Endothelial cell (in vitro differentiated cells): ENCODE measurements at regions not wholly inside any gene's neighbourhood (a gene's known extent, or its start where the extent isn't known, plus 50 kb on each side); places are given as distances from the start of the nearest gene placed in this dataset.

Source experiments
- DNase-seq: peaks from one replicate; pipeline ENCODE4 v3.0.0; 2021; ENCODE audit warnings: low spot score
- H3K27ac Mint-ChIP-seq: one replicate; pipeline ENCODE4 v1.8.0; 2021; ENCODE audit warnings: mixed read lengths, inconsistent platforms; ENCODE audit not compliant: unreplicated experiment
- H3K27me3 Mint-ChIP-seq: one replicate; pipeline ENCODE4 v1.8.0; 2021; ENCODE audit warnings: mild to moderate bottlenecking, moderate library complexity, mixed read lengths, inconsistent platforms; ENCODE audit not compliant: unreplicated experiment
- H3K36me3 Mint-ChIP-seq: one replicate; pipeline ENCODE4 v1.8.0; 2021; ENCODE audit warnings: mild to moderate bottlenecking, low read depth, mixed read lengths, inconsistent platforms; ENCODE audit not compliant: unreplicated experiment
- H3K4me1 Mint-ChIP-seq: one replicate; pipeline ENCODE4 v1.8.0; 2021; ENCODE audit warnings: mild to moderate bottlenecking, mixed read lengths, inconsistent platforms; ENCODE audit not compliant: unreplicated experiment
- H3K4me3 Mint-ChIP-seq: one replicate; pipeline ENCODE4 v1.8.0; 2021; ENCODE audit warnings: mild to moderate bottlenecking, mixed read lengths, inconsistent platforms; ENCODE audit not compliant: unreplicated experiment
- H3K9me3 Mint-ChIP-seq: one replicate; pipeline ENCODE4 v1.8.0; 2021; ENCODE audit warnings: mixed read lengths, inconsistent platforms; ENCODE audit not compliant: unreplicated experiment
- TF ChIP-seq, protein P1 (sequence below): fragments of 200-600 bp; sonication (generic); IDR thresholded peaks from one replicate; pipeline ENCODE4 v1.5.0; 2021; ENCODE audit warnings: antibody characterized with exemption; ENCODE audit not compliant: unreplicated experiment

DNA sequence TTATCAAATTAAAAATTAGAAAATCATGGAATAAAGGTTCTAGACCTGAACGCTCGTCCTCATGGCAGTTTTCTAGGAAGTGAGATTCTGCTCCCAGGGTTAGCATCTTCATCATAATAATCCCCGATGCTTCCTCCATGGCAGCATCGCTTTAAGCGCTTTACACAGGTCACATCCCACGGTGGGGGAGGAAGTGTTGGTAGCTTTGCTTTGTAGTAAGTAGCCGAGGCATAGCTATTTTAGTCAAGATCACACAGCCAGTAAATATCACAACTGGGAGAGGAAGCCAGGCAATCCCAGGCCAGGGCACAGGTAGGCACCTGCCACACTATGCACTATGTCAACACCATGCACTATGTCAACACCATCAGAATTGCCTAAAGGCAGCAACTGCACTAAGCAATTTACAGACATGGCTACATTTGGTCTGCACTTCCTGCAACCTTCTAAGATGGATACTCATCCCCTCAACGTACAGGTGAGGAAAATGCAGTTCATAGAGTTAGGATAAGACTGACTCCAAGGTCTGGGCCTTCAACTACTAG lies 205.5 kb downstream of the FBXO15 start:
- no peaks in the 10 kb centered on the region for H3K36me3 Mint-ChIP-seq
- peaks cover 15% of the 10 kb centered on the region for H3K4me1 Mint-ChIP-seq
- no peak overlapping the region for H3K27ac Mint-ChIP-seq
- no peak overlapping the region for H3K4me3 Mint-ChIP-seq
- H3K27me3 Mint-ChIP-seq, result peaks cover 5% of the 10 kb centered on the region
- DNase-seq, result no peak
- no peaks in the 10 kb centered on the region for H3K9me3 Mint-ChIP-seq
- TF ChIP-seq, protein P1, sequence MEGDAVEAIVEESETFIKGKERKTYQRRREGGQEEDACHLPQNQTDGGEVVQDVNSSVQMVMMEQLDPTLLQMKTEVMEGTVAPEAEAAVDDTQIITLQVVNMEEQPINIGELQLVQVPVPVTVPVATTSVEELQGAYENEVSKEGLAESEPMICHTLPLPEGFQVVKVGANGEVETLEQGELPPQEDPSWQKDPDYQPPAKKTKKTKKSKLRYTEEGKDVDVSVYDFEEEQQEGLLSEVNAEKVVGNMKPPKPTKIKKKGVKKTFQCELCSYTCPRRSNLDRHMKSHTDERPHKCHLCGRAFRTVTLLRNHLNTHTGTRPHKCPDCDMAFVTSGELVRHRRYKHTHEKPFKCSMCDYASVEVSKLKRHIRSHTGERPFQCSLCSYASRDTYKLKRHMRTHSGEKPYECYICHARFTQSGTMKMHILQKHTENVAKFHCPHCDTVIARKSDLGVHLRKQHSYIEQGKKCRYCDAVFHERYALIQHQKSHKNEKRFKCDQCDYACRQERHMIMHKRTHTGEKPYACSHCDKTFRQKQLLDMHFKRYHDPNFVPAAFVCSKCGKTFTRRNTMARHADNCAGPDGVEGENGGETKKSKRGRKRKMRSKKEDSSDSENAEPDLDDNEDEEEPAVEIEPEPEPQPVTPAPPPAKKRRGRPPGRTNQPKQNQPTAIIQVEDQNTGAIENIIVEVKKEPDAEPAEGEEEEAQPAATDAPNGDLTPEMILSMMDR, result no peak

DNA sequence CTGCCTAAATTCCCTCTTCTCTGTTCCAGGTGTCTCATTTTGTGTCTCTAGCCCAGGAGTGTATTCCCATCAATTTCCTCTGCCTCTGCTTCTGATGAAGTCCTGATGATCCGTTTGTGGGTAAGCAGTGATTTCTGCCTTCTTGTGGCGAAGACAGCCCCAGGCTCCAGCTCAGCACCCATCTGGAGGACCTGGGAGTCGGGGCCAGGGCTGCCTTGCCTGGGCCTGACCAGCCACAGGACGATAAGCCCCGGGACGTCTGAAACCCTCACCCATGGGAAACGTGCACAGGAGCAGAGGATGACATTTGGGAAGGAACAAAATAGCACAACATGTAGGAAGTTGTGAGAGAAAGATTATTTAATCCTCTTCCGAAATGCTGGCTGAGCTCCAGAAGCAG lies 206.9 kb downstream of the FBXO15 start:
- H3K9me3 Mint-ChIP-seq, result no peaks in the 10 kb centered on the region
- H3K27me3 Mint-ChIP-seq, result peaks cover 5% of the 10 kb centered on the region
- DNase-seq, result no peak
- no peaks in the 10 kb centered on the region for H3K36me3 Mint-ChIP-seq
- H3K27ac Mint-ChIP-seq, result no peak overlapping the region
- peaks cover 4% of the 10 kb centered on the region for H3K4me1 Mint-ChIP-seq
- TF ChIP-seq, protein P1, result no peak
- H3K4me3 Mint-ChIP-seq, result no peak overlapping the region

DNA sequence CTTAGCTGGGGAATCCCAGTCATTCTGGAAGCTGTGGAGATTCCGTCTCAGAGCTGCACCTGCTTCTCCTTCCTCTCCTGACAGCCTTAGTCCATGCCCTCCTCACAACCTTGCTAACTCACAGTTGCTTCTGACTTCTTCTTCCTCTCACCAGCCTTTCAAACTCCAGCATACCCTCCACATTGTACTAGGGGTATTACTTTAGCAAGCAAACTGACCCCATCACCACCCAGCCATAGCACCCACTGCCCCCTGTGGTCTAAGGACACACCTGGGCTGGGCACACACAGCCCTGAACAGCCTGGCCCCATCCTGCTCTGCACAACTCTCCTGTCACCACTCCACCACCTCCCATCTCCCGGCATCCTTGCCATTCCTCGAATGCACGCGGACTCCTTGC lies 208.2 kb downstream of the FBXO15 start:
- TF ChIP-seq, protein P1, result no peak
- no peak for DNase-seq
- Mint-ChIP-seq H3K9me3 (no peaks in the 10 kb centered on the region), H3K36me3 (no peaks in the 10 kb centered on the region), H3K27me3 (peaks cover 5% of the 10 kb centered on the region), H3K27ac (no peak overlapping the region), H3K4me1 (peaks cover 4% of the 10 kb centered on the region), H3K4me3 (no peak overlapping the region)

DNA sequence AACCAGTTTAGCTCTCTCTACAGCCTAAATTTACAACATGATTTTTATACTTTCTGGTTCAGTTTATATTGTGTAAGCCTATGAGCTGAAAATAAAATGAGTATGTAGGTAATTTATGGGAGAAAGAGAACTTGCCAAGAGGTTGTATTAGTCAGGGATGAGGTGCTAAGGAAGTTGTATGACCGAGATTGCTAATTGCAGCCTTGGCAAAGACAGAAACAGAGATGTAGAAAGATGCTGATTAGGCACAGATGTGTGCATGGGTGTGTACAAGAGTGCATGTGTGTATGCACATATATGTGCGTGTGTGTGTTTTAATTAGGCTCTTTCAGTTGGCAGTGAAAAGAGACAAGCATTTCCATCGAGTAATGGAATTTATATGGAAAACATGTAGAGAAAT lies 213.9 kb downstream of the FBXO15 start:
- H3K36me3 Mint-ChIP-seq, result no peaks in the 10 kb centered on the region

DNA sequence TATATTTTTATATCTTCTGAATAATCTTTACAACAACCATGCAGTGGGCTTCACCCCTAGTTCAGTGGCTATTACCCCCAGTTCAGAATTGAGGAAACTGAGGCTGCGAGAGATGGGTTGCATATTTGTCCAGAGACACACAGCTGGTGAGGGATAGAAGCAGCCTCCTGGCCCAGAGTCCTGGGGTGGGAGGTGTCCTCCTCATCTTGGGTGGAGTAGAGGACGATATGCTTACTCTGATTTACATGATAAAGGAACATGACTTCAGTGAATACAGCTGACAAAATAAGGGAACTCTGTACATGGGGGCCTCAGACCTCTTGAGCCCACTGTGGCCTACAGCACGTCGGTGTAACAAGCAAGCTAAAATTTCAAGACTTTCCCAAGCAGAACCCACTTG lies 214.7 kb downstream of the FBXO15 start:
- H3K4me3 Mint-ChIP-seq, result no peak overlapping the region
- peaks cover 3% of the 10 kb centered on the region for H3K4me1 Mint-ChIP-seq
- TF ChIP-seq, protein P1, result no peak
- no peak for DNase-seq
- H3K36me3 Mint-ChIP-seq, result no peaks in the 10 kb centered on the region
- H3K9me3 Mint-ChIP-seq, result no peaks in the 10 kb centered on the region
- H3K27ac Mint-ChIP-seq, result no peak overlapping the region
- H3K27me3 Mint-ChIP-seq, result no peaks in the 10 kb centered on the region

More for the DNA sequence above, 213.9 kb downstream of the FBXO15 start:
- Mint-ChIP-seq H3K27me3 (no peaks in the 10 kb centered on the region), H3K4me3 (no peak overlapping the region), H3K9me3 (no peaks in the 10 kb centered on the region), H3K4me1 (no peaks in the 10 kb centered on the region), H3K27ac (no peak overlapping the region)
- TF ChIP-seq, protein P1, result no peak
- DNase-seq, result no peak
